DND-41 (cell line): ENCODE measurements at regions not wholly inside any gene's neighbourhood (a gene's known extent, or its start where the extent isn't known, plus 50 kb on each side); places are given as distances from the start of the nearest gene placed in this dataset.

Source experiments
- ATAC-seq: fragments of 200-7000 bp; cut with Tn5 transposase; 3 replicates; pipeline ENCODE4 v1.9.1; 2021; ENCODE audit warnings: low read depth; ENCODE audit not compliant: insufficient read depth
- DNase-seq: peaks from one replicate; pipeline ENCODE4 v3.0.0-alpha.2; 2020
- H2AFZ ChIP-seq: 2 replicates; pipeline ENCODE4 v1.6.0; 2012; ENCODE audit warnings: low read depth, low read length
- H3K27ac ChIP-seq: 2 replicates; pipeline ENCODE4 v1.5.1; 2012; ENCODE audit warnings: low read length, inconsistent platforms
- H3K27me3 ChIP-seq: fragments of 200-600 bp; sonication (generic); 2 replicates; pipeline ENCODE4 v1.6.0; 2012; ENCODE audit warnings: low read length, mild to moderate bottlenecking, inconsistent platforms; ENCODE audit not compliant: insufficient read depth, poor library complexity
- H3K36me3 ChIP-seq: 2 replicates; pipeline ENCODE4 v1.5.1; 2012; ENCODE audit warnings: low read length, inconsistent platforms; ENCODE audit not compliant: insufficient read depth
- H3K4me1 ChIP-seq: 2 replicates; pipeline ENCODE4 v1.5.1; 2012; ENCODE audit warnings: mild to moderate bottlenecking, low read length; ENCODE audit not compliant: insufficient read depth
- H3K4me2 ChIP-seq: 2 replicates; pipeline ENCODE4 v1.6.0; 2012; ENCODE audit warnings: mild to moderate bottlenecking, moderate library complexity, low read length, inconsistent platforms; ENCODE audit not compliant: insufficient read depth
- H3K4me3 ChIP-seq, 2 experiments: fragments of 200-600 bp in 1 of 2; shearing (Covaris generic) in 1 of 2; 2 replicates each; pipeline ENCODE4 v1.5.1; 2012 to 2016; ENCODE audit warnings: inconsistent platforms in 2 of 2, low read length in 2 of 2, mild to moderate bottlenecking in 2 of 2, low read depth in 1 of 2, moderate library complexity in 1 of 2
- H3K79me2 ChIP-seq: 2 replicates; pipeline ENCODE4 v1.6.0; 2012; ENCODE audit warnings: low read length, inconsistent platforms; ENCODE audit not compliant: insufficient read depth
- H3K9ac ChIP-seq: 2 replicates; pipeline ENCODE4 v1.6.0; 2012; ENCODE audit warnings: low read depth, mild to moderate bottlenecking, inconsistent platforms, low read length, moderate library complexity
- H3K9me3 ChIP-seq: 2 replicates; pipeline ENCODE4 v1.5.1; 2012; ENCODE audit warnings: low read length, moderate library complexity, mild to moderate bottlenecking, inconsistent platforms; ENCODE audit not compliant: insufficient read depth, severe bottlenecking
- H4K20me1 ChIP-seq: 2 replicates; pipeline ENCODE4 v1.6.0; 2012; ENCODE audit warnings: low read length; ENCODE audit not compliant: insufficient read depth
- EZH2 ChIP-seq: IDR thresholded peaks from 3 replicates; pipeline ENCODE4 v1.6.1; 2012; ENCODE audit warnings: borderline replicate concordance, low read depth, mild to moderate bottlenecking, moderate library complexity, low read length, inconsistent platforms; ENCODE audit not compliant: severe bottlenecking
- TF ChIP-seq, protein P1 (sequence below): IDR thresholded peaks from 2 replicates; pipeline ENCODE4 v1.5.1; 2012; ENCODE audit warnings: borderline replicate concordance, low read length, moderate library complexity, mild to moderate bottlenecking; ENCODE audit not compliant: poor library complexity, severe bottlenecking; ENCODE audit errors: extremely low read depth

DNA sequence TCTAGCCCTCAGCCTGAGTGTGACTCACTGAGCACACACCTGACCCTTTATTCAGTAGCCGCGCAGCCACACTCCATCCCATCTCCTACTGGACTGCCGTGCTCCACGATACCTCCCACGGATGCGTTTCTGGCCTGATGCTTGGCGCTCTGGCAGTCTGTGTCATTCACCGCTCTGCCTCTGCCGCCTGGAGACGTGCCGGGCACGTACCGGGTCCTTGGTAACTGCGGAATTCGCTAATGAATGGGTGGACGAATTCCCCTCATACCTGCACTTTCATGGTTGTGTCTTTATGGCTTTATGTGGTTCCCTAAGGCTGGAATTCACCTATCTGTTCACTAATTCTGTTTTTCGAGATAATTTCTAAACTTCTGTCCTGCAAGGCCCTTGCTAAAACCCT is 405.7 kb downstream of the QKI start:
- H3K4me3 ChIP-seq, result no peak overlapping the region
- no peak overlapping the region for H2AFZ ChIP-seq
- no peak for TF ChIP-seq EZH2
- TF ChIP-seq, protein P1, sequence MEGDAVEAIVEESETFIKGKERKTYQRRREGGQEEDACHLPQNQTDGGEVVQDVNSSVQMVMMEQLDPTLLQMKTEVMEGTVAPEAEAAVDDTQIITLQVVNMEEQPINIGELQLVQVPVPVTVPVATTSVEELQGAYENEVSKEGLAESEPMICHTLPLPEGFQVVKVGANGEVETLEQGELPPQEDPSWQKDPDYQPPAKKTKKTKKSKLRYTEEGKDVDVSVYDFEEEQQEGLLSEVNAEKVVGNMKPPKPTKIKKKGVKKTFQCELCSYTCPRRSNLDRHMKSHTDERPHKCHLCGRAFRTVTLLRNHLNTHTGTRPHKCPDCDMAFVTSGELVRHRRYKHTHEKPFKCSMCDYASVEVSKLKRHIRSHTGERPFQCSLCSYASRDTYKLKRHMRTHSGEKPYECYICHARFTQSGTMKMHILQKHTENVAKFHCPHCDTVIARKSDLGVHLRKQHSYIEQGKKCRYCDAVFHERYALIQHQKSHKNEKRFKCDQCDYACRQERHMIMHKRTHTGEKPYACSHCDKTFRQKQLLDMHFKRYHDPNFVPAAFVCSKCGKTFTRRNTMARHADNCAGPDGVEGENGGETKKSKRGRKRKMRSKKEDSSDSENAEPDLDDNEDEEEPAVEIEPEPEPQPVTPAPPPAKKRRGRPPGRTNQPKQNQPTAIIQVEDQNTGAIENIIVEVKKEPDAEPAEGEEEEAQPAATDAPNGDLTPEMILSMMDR, result no peak
- H3K9ac ChIP-seq, result no peak overlapping the region
- DNase-seq (no peak), ATAC-seq (no peak)
- H4K20me1 ChIP-seq, result no peaks in the 10 kb centered on the region
- H3K4me2 ChIP-seq, result no peak overlapping the region
- no peaks in the 10 kb centered on the region for H3K79me2 ChIP-seq
- no peaks in the 10 kb centered on the region for H3K4me1 ChIP-seq
- peaks cover 4% of the 10 kb centered on the region for H3K9me3 ChIP-seq
- no peaks in the 10 kb centered on the region for H3K27me3 ChIP-seq
- no peaks in the 10 kb centered on the region for H3K36me3 ChIP-seq
- no peak overlapping the region for H3K27ac ChIP-seq

- DNase-seq (no peak), ATAC-seq (no peak)
- H3K4me3 ChIP-seq, result no peak overlapping the region
- no peaks in the 10 kb centered on the region for H3K79me2 ChIP-seq
- H3K9me3 ChIP-seq, result peaks cover 4% of the 10 kb centered on the region
- H4K20me1 ChIP-seq, result no peaks in the 10 kb centered on the region
- no peak overlapping the region for H2AFZ ChIP-seq
- TF ChIP-seq, protein P1, result no peak
- no peak for TF ChIP-seq EZH2
- H3K27ac ChIP-seq, result no peak overlapping the region
- no peaks in the 10 kb centered on the region for H3K4me1 ChIP-seq
- no peak overlapping the region for H3K9ac ChIP-seq
- no peaks in the 10 kb centered on the region for H3K27me3 ChIP-seq
- H3K36me3 ChIP-seq, result no peaks in the 10 kb centered on the region
- H3K4me2 ChIP-seq, result no peak overlapping the region
Observed at GRCh38 chr6:163818719-163819118, 404.2 kb downstream of the QKI start.

GRCh38 chr6:163816441-163816840 is 401.9 kb downstream of the QKI start:
- no peaks in the 10 kb centered on the region for H4K20me1 ChIP-seq
- no peaks in the 10 kb centered on the region for H3K4me1 ChIP-seq
- no peak for TF ChIP-seq EZH2
- TF ChIP-seq, protein P1, result no peak
- no peak overlapping the region for H3K9ac ChIP-seq
- H3K27me3 ChIP-seq, result no peaks in the 10 kb centered on the region
- ATAC-seq (no peak), DNase-seq (no peak)
- no peaks in the 10 kb centered on the region for H3K36me3 ChIP-seq
- H3K79me2 ChIP-seq, result no peaks in the 10 kb centered on the region
- H3K27ac ChIP-seq, result no peak overlapping the region
- H3K4me3 ChIP-seq, result no peak overlapping the region
- no peak overlapping the region for H3K4me2 ChIP-seq
- peaks cover 4% of the 10 kb centered on the region for H3K9me3 ChIP-seq
- H2AFZ ChIP-seq, result no peak overlapping the region

DNA sequence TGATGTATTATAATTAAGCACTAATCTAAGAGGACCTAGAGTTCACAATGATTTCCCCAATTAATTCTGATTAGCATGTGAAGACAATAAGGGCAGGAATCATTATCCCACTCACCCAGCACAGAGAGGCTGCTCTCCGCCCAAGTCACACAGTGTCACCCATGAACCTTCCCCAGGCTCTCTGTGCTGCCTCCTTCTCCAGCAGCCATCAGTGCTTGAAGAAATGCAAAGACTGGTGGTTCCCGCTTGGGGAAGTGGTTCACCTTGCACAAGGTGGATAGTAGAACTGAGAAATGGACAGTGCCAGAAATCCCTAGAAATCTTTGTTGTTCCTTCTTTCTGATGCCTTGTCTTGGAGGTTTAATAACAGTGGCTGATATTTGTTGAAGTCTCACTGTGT is 401.3 kb downstream of the QKI start:
- H3K9ac ChIP-seq, result no peak overlapping the region
- H3K36me3 ChIP-seq, result no peaks in the 10 kb centered on the region
- no peak overlapping the region for H2AFZ ChIP-seq
- H3K4me1 ChIP-seq, result no peaks in the 10 kb centered on the region
- peaks cover 4% of the 10 kb centered on the region for H3K9me3 ChIP-seq
- no peaks in the 10 kb centered on the region for H3K27me3 ChIP-seq
- H3K4me3 ChIP-seq, result no peak overlapping the region
- TF ChIP-seq, protein P1, result no peak
- no peak for TF ChIP-seq EZH2
- no peak for ATAC-seq
- H3K27ac ChIP-seq, result no peak overlapping the region
- H3K4me2 ChIP-seq, result no peak overlapping the region
- no peak for DNase-seq
- H4K20me1 ChIP-seq, result no peaks in the 10 kb centered on the region
- no peaks in the 10 kb centered on the region for H3K79me2 ChIP-seq
